Epithelial cell of proximal tubule (primary cell): ENCODE measurements at regions not wholly inside any gene's neighbourhood (a gene's known extent, or its start where the extent isn't known, plus 50 kb on each side); places are given as distances from the start of the nearest gene placed in this dataset.

Experiments used
- DNase-seq: peaks from one replicate; pipeline ENCODE4 v3.0.0-alpha.2; 2011; ENCODE audit warnings: low read depth
- H3K4me3 ChIP-seq: 2 replicates; pipeline ENCODE4 v1.5.1; 2011; ENCODE audit warnings: low read depth, mild to moderate bottlenecking, low read length
- CTCF ChIP-seq: conservative IDR thresholded peaks from 2 replicates; pipeline ENCODE4 v1.5.1; 2012; ENCODE audit warnings: low read depth, mild to moderate bottlenecking, low read length

- TF ChIP-seq CTCF = no peak
- no peak for DNase-seq
- no peak overlapping the region for H3K4me3 ChIP-seq
Observed at GRCh38 chr4:119984996-119985395, 81.7 kb downstream of the MAD2L1 start.

- DNase-seq = no peak
- H3K4me3 ChIP-seq = no peak overlapping the region
- no peak for TF ChIP-seq CTCF
Observed at GRCh38 chr4:119982756-119983155, 83.9 kb downstream of the MAD2L1 start.

GRCh38 chr4:119980456-119980855 lies 86.2 kb downstream of the MAD2L1 start:
- TF ChIP-seq CTCF = no peak
- DNase-seq = no peak
- H3K4me3 ChIP-seq = no peak overlapping the region

- H3K4me3 ChIP-seq = no peak overlapping the region
- DNase-seq = no peak
- no peak for TF ChIP-seq CTCF
Observed at GRCh38 chr4:119977076-119977940, 89.3 kb downstream of the MAD2L1 start.

GRCh38 chr4:119971431-119972084 lies 95.1 kb downstream of the MAD2L1 start:
- no peak for TF ChIP-seq CTCF
- H3K4me3 ChIP-seq = no peak overlapping the region
- DNase-seq = no peak

- TF ChIP-seq CTCF = no peak
- no peak for DNase-seq
- no peak overlapping the region for H3K4me3 ChIP-seq
Observed at GRCh38 chr4:119962631-119963030, 104.0 kb downstream of the MAD2L1 start.
